ENCODE measurements at regions not wholly inside any gene's neighbourhood (a gene's known extent, or its start where the extent isn't known, plus 50 kb on each side); places are given as distances from the start of the nearest gene placed in this dataset.

GRCh38 chr11:113549611-113550578, 74.7 kb upstream of the DRD2 start:
- TF ChIP-seq FOXM1 (IDR thresholded peaks at IDR 0.05; ENCODE audit: borderline replicate concordance): no peak
- TF ChIP-seq SUZ12 (IDR thresholded peaks at IDR 0.05): no peak
- TF ChIP-seq SP1 (IDR thresholded peaks at IDR 0.05): no peak
- no peak for TF ChIP-seq BHLHE40 (IDR thresholded peaks at IDR 0.05; ENCODE audit: borderline replicate concordance)
- TF ChIP-seq LEF1 (IDR thresholded peaks at IDR 0.05; ENCODE audit: borderline replicate concordance): no peak
- TF ChIP-seq HDGF (IDR thresholded peaks at IDR 0.05; ENCODE audit: borderline replicate concordance): no peak
- TF ChIP-seq FOXK2 (IDR thresholded peaks at IDR 0.05): no peak
- TF ChIP-seq ELF4 (IDR thresholded peaks at IDR 0.05): no peak
- TF ChIP-seq FOXA1 (IDR thresholded peaks at IDR 0.05): no peak

All from HEK293T (cell line).